ENCODE measurements at regions not wholly inside any gene's neighbourhood (a gene's known extent, or its start where the extent isn't known, plus 50 kb on each side); places are given as distances from the start of the nearest gene placed in this dataset.

GRCh38 chr10:111989136-111989911 lies 194.2 kb downstream of the GPAM start:
- Histone ChIP-seq H2BK5ac (ENCODE audit: low read depth, low read length) (no peak overlapping the region), H4K20me1 (replicated peaks in 1 of 2; ENCODE audit: control insufficient read depth in 1 of 2, insufficient read depth in 2 of 2, low read length in 2 of 2) (no peaks in the 10 kb centered on the region), H2AFZ (ENCODE audit: low read length) (no peak overlapping the region), H3K14ac (ENCODE audit: insufficient read length) (no peak overlapping the region), H4K91ac (replicated peaks; ENCODE audit: insufficient read length, low read length) (no peak overlapping the region), H2BK12ac (ENCODE audit: low read depth, low read length) (no peak overlapping the region), H3K4me3 (ENCODE audit: extremely low read depth in 1 of 4, insufficient read depth in 2 of 4, low read depth in 3 of 4, low read length in 4 of 4) (no peak overlapping the region), H3K9me3 (ENCODE audit: insufficient read depth in 2 of 2, low read depth in 1 of 2, low read length in 1 of 2) (no peaks in the 10 kb centered on the region), H3K56ac (replicated peaks; ENCODE audit: insufficient read length, low read depth, low read length) (no peak overlapping the region), H4K5ac (ENCODE audit: insufficient read length, low read depth, low read length) (no peak overlapping the region), H2BK15ac (ENCODE audit: low read length) (no peak overlapping the region), H3K27ac (ENCODE audit: low read depth, low read length) (no peak overlapping the region), H2AK5ac (ENCODE audit: low read depth, low read length) (no peak overlapping the region), H3K4ac (replicated peaks; ENCODE audit: insufficient read length, low read depth, low read length) (no peak overlapping the region), H3K23ac (ENCODE audit: insufficient read length) (no peak overlapping the region), H3K36me3 (ENCODE audit: control insufficient read depth in 2 of 4, insufficient read depth in 4 of 4, low read length in 3 of 4) (no peaks in the 10 kb centered on the region), H3K18ac (ENCODE audit: extremely low read depth, low read length) (no peak overlapping the region), H2BK120ac (replicated peaks; ENCODE audit: low read depth, low read length) (no peak overlapping the region), H2BK20ac (ENCODE audit: low read length) (no peak overlapping the region), H3K4me2 (ENCODE audit: insufficient read depth in 1 of 2, low read depth in 2 of 2, low read length in 2 of 2) (no peak overlapping the region), H3K4me1 (replicated peaks in 1 of 4; ENCODE audit: control insufficient read depth in 3 of 4, insufficient read depth in 4 of 4, low read length in 3 of 4) (no peaks in the 10 kb centered on the region), H4K8ac (ENCODE audit: extremely low read depth, insufficient read depth, low read length) (no peak overlapping the region), H3K79me1 (ENCODE audit: low read depth, low read length) (no peaks in the 10 kb centered on the region), H3K23me2 (ENCODE audit: low read depth, low read length) (no peaks in the 10 kb centered on the region), H3K9ac (replicated peaks in 1 of 4; ENCODE audit: extremely low read depth in 1 of 4, low read depth in 3 of 4, low read length in 3 of 4) (no peak overlapping the region), H3K27me3 (replicated peaks in 1 of 4; ENCODE audit: control insufficient read depth in 3 of 4, extremely low read depth in 1 of 4, insufficient read depth in 3 of 4, low read length in 3 of 4) (no peaks in the 10 kb centered on the region), H3K79me2 (ENCODE audit: control insufficient read depth in 1 of 2, insufficient read depth in 2 of 2, low read length in 2 of 2) (no peaks in the 10 kb centered on the region)
- ChIA-PET CTCF (ENCODE audit: partially characterized antibody) (interaction anchor here (0.7 to 4.6 kb wide), 15 partner anchors 9 to 535 kb away, joined by 3 to 28 read pairs (median 3); no protein-coding TSS in a partner anchor), POLR2A (ENCODE audit: partially characterized antibody) (no interaction called here)
- WGBS, 2 experiments (ENCODE audit: extremely low coverage in 1 of 2, insufficient coverage in 1 of 2, insufficient read length in 1 of 2, insufficient replicate concordance in 2 of 2, low coverage in 1 of 2, low lambda C conversion rate in 2 of 2, missing lambda C conversion rate in 1 of 2), result 91% methylated on average over 21 of the region's 21 CpGs; no CpG with 5 or more reads in 1 of the 2 experiments
- DNase-seq (ENCODE audit: low read depth in 1 of 2, low spot score in 2 of 2) (no peak), FAIRE-seq (no peak)
- TF ChIP-seq RXRA (IDR thresholded peaks at IDR 0.05; ENCODE audit: insufficient read depth, low read depth, low read length) (no peak), SP2 (IDR thresholded peaks at IDR 0.05; ENCODE audit: low read length) (no peak), SIX5 (IDR thresholded peaks at IDR 0.05; ENCODE audit: low read depth, low read length) (no peak), POU5F1 (IDR thresholded peaks at IDR 0.05; ENCODE audit: low read depth, low read length) (no peak), SP4 (IDR thresholded peaks at IDR 0.05; ENCODE audit: low read length) (no peak), POLR2AphosphoS5 (IDR thresholded peaks at IDR 0.05; ENCODE audit: low read depth, low read length) (no peak), EZH2 (IDR thresholded peaks at IDR 0.05; ENCODE audit: low read depth, low read length, severe bottlenecking) (no peak), BCL11A (IDR thresholded peaks at IDR 0.05; ENCODE audit: low read depth in 2 of 2, low read length in 2 of 2) (no peak), CREB1 (IDR thresholded peaks at IDR 0.05) (no peak), KDM4A (IDR thresholded peaks at IDR 0.05; ENCODE audit: low read depth, low read length, severe bottlenecking) (no peak), JUN (IDR thresholded peaks at IDR 0.05; ENCODE audit: low read depth, low read length) (no peak), HDAC6 (IDR thresholded peaks at IDR 0.05; ENCODE audit: low read depth, low read length) (no peak), SUZ12 (IDR thresholded peaks at IDR 0.05; ENCODE audit: low read length) (no peak)

Measured in H1 (cell line).